Neural cell (in vitro differentiated cells): ENCODE measurements at regions not wholly inside any gene's neighbourhood (a gene's known extent, or its start where the extent isn't known, plus 50 kb on each side); places are given as distances from the start of the nearest gene placed in this dataset.

Experiments used
- H2AFZ ChIP-seq: fragments of 200-600, 300-800 bp; sonication (generic), shearing (Covaris generic); 2 replicates; pipeline ENCODE4 v1.6.0; 2014; ENCODE audit warnings: low read depth, mild to moderate bottlenecking, antibody characterized with exemption, low read length, moderate library complexity
- H3F3A ChIP-seq: fragments of 200-600 bp; shearing (Covaris generic); 2 replicates; pipeline ENCODE4 v1.6.1; 2016; ENCODE audit warnings: mild to moderate bottlenecking, moderate library complexity, mixed read lengths, antibody characterized with exemption, low read length; ENCODE audit not compliant: insufficient read depth, poor library complexity, severe bottlenecking
- H3K27ac ChIP-seq: fragments of 200-600, 300-800 bp; sonication (generic), shearing (Covaris generic); 2 replicates; pipeline ENCODE4 v1.5.1; 2014; ENCODE audit warnings: mild to moderate bottlenecking, low read length, moderate library complexity
- H3K27me3 ChIP-seq: fragments of 300-800, 200-600 bp; sonication (generic), shearing (Covaris generic); 2 replicates; pipeline ENCODE4 v1.6.0; 2014; ENCODE audit warnings: mild to moderate bottlenecking, low read depth, low read length, moderate library complexity; ENCODE audit not compliant: insufficient read depth
- H3K36me3 ChIP-seq: fragments of 300-800, 200-600 bp; sonication (generic), shearing (Covaris generic); 2 replicates; pipeline ENCODE4 v1.5.1; 2014; ENCODE audit warnings: mild to moderate bottlenecking, antibody characterized with exemption, low read length, moderate library complexity; ENCODE audit not compliant: insufficient read depth
- H3K4me2 ChIP-seq: fragments of 300-800, 200-600 bp; sonication (generic), shearing (Covaris generic); 2 replicates; pipeline ENCODE4 v1.6.0; 2014; ENCODE audit warnings: mild to moderate bottlenecking, low read length
- H3K4me3 ChIP-seq: fragments of 300-800, 200-600 bp; sonication (generic), shearing (Covaris generic); 2 replicates; pipeline ENCODE4 v1.5.1; 2014; ENCODE audit warnings: mild to moderate bottlenecking, low read length, moderate library complexity
- H3K79me2 ChIP-seq: fragments of 200-600 bp; shearing (Covaris generic); replicated peaks from 2 replicates; pipeline ENCODE4 v1.6.0; 2014; ENCODE audit warnings: mild to moderate bottlenecking, low read length, moderate library complexity; ENCODE audit not compliant: insufficient read depth
- H3K9ac ChIP-seq: fragments of 300-800, 200-600 bp; sonication (generic), shearing (Covaris generic); 2 replicates; pipeline ENCODE4 v1.6.1; 2016; ENCODE audit warnings: mild to moderate bottlenecking, low read length, mixed read lengths
- H3K9me2 ChIP-seq: fragments of 200-600 bp; shearing (Covaris generic); 2 replicates; pipeline ENCODE4 v1.6.1; 2016; ENCODE audit warnings: mild to moderate bottlenecking, low read length, mixed read lengths; ENCODE audit not compliant: insufficient read depth
- H3K9me3 ChIP-seq: fragments of 200-600, 300-800 bp; sonication (generic), shearing (Covaris generic); 2 replicates; pipeline ENCODE4 v1.6.1; 2016; ENCODE audit warnings: mild to moderate bottlenecking, mixed run types, low read length, moderate library complexity, mixed read lengths
- H4K20me1 ChIP-seq: fragments of 200-600 bp; shearing (Covaris generic); 2 replicates; pipeline ENCODE4 v1.6.1; 2016; ENCODE audit warnings: mild to moderate bottlenecking, mixed run types; ENCODE audit not compliant: insufficient read depth
- CTCF ChIP-seq: fragments of 450-650 bp; IDR thresholded peaks from 2 replicates; pipeline ENCODE4 v1.5.1; 2014; ENCODE audit warnings: antibody characterized with exemption, mild to moderate bottlenecking, moderate library complexity; ENCODE audit not compliant: poor library complexity, severe bottlenecking
- EP300 ChIP-seq: fragments of 450-650 bp; conservative IDR thresholded peaks from 2 replicates; pipeline ENCODE4 v1.6.1; 2014; ENCODE audit warnings: antibody characterized with exemption, mild to moderate bottlenecking, moderate library complexity; ENCODE audit not compliant: poor library complexity, severe bottlenecking
- EZH2 ChIP-seq: fragments of 200-600, 300-800 bp; shearing (Covaris generic), sonication (generic); IDR thresholded peaks from 2 replicates; pipeline ENCODE4 v1.6.1; 2014; ENCODE audit warnings: antibody characterized with exemption, low read length, borderline replicate concordance, mild to moderate bottlenecking; ENCODE audit not compliant: insufficient read depth, poor library complexity, severe bottlenecking
- MXI1 ChIP-seq: fragments of 450-650 bp; conservative IDR thresholded peaks from 2 replicates; pipeline ENCODE4 v1.6.1; 2014; ENCODE audit warnings: antibody characterized with exemption, mild to moderate bottlenecking; ENCODE audit not compliant: poor library complexity, severe bottlenecking
- POLR2AphosphoS5 ChIP-seq: IDR thresholded peaks from 2 replicates; pipeline ENCODE4 v1.6.1; 2012
- RAD21 ChIP-seq: fragments of 450-650 bp; conservative IDR thresholded peaks from 2 replicates; pipeline ENCODE4 v1.6.1; 2014; ENCODE audit warnings: antibody characterized with exemption, mild to moderate bottlenecking, moderate library complexity
- SMC3 ChIP-seq: fragments of 450-650 bp; conservative IDR thresholded peaks from 2 replicates; pipeline ENCODE4 v1.6.1; 2014; ENCODE audit warnings: antibody characterized with exemption, mild to moderate bottlenecking, moderate library complexity; ENCODE audit not compliant: poor library complexity
- TAF1 ChIP-seq: IDR thresholded peaks from 2 replicates; pipeline ENCODE4 v1.6.1; 2012; ENCODE audit warnings: low read depth
- TF ChIP-seq, protein P1 (sequence below): IDR thresholded peaks from 2 replicates; pipeline ENCODE4 v1.6.1; 2012; ENCODE audit warnings: borderline replicate concordance

- H3K27ac ChIP-seq: no peak overlapping the region
- no peaks in the 10 kb centered on the region for H3K9me3 ChIP-seq
- H4K20me1 ChIP-seq: no peaks in the 10 kb centered on the region
- no peaks in the 10 kb centered on the region for H3K27me3 ChIP-seq
- H3K9ac ChIP-seq: no peak overlapping the region
- no peak overlapping the region for H3K4me3 ChIP-seq
- no peaks in the 10 kb centered on the region for H3K79me2 ChIP-seq
- no peaks in the 10 kb centered on the region for H3K9me2 ChIP-seq
- TF ChIP-seq EP300: no peak
- TF ChIP-seq TAF1: no peak
- TF ChIP-seq SMC3: no peak
- TF ChIP-seq CTCF: no peak
- no peak for TF ChIP-seq POLR2AphosphoS5
- TF ChIP-seq RAD21: no peak
- TF ChIP-seq, protein P1, sequence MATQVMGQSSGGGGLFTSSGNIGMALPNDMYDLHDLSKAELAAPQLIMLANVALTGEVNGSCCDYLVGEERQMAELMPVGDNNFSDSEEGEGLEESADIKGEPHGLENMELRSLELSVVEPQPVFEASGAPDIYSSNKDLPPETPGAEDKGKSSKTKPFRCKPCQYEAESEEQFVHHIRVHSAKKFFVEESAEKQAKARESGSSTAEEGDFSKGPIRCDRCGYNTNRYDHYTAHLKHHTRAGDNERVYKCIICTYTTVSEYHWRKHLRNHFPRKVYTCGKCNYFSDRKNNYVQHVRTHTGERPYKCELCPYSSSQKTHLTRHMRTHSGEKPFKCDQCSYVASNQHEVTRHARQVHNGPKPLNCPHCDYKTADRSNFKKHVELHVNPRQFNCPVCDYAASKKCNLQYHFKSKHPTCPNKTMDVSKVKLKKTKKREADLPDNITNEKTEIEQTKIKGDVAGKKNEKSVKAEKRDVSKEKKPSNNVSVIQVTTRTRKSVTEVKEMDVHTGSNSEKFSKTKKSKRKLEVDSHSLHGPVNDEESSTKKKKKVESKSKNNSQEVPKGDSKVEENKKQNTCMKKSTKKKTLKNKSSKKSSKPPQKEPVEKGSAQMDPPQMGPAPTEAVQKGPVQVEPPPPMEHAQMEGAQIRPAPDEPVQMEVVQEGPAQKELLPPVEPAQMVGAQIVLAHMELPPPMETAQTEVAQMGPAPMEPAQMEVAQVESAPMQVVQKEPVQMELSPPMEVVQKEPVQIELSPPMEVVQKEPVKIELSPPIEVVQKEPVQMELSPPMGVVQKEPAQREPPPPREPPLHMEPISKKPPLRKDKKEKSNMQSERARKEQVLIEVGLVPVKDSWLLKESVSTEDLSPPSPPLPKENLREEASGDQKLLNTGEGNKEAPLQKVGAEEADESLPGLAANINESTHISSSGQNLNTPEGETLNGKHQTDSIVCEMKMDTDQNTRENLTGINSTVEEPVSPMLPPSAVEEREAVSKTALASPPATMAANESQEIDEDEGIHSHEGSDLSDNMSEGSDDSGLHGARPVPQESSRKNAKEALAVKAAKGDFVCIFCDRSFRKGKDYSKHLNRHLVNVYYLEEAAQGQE: no peak
- H3F3A ChIP-seq: no peaks in the 10 kb centered on the region
- no peak overlapping the region for H3K4me2 ChIP-seq
- H2AFZ ChIP-seq: no peak overlapping the region
- H3K36me3 ChIP-seq: no peaks in the 10 kb centered on the region
These were observed 240.1 kb upstream of the ANKRD50 start for GRCh38 chr4:124952601-124953000.

GRCh38 chr4:124948976-124949597, 236.6 kb upstream of the ANKRD50 start:
- Histone ChIP-seq H3K9ac (no peak overlapping the region), H3K27me3 (no peaks in the 10 kb centered on the region)
- TF ChIP-seq POLR2AphosphoS5 (no peak), RAD21 (no peak), EP300 (no peak), CTCF (no peak), TAF1 (no peak), MXI1 (no peak), SMC3 (no peak), EZH2 (no peak)
- TF ChIP-seq, protein P1: no peak

More at GRCh38 chr4:124948976-124949597, 236.6 kb upstream of the ANKRD50 start:
- no peaks in the 10 kb centered on the region for H3K79me2 ChIP-seq
- H2AFZ ChIP-seq: no peak overlapping the region
- no peak overlapping the region for H3K4me2 ChIP-seq
- H3K9me3 ChIP-seq: no peaks in the 10 kb centered on the region
- no peak overlapping the region for H3K4me3 ChIP-seq
- H4K20me1 ChIP-seq: no peaks in the 10 kb centered on the region
- H3F3A ChIP-seq: no peaks in the 10 kb centered on the region
- no peaks in the 10 kb centered on the region for H3K36me3 ChIP-seq
- H3K9me2 ChIP-seq: no peaks in the 10 kb centered on the region
- H3K27ac ChIP-seq: no peak overlapping the region
